Subcutaneous abdominal adipose tissue (tissue), 5 donors: ENCODE measurements at regions not wholly inside any gene's neighbourhood (a gene's known extent, or its start where the extent isn't known, plus 50 kb on each side); places are given as distances from the start of the nearest gene placed in this dataset.

ENCODE experiments used
- H3K27ac ChIP-seq: one replicate; pipeline ENCODE4 v1.7.0; 2013; ENCODE audit warnings: low read depth, mild to moderate bottlenecking, inconsistent platforms, low read length, moderate library complexity
- H3K27me3 ChIP-seq, 5 donors: one replicate each; pipeline ENCODE4 v1.7.0; 2013; ENCODE audit warnings: low read length in 5 of 5, inconsistent platforms in 1 of 5; ENCODE audit not compliant: control insufficient read depth in 5 of 5, insufficient read depth in 4 of 5
- H3K36me3 ChIP-seq, 5 donors: one replicate each; pipeline ENCODE4 v1.7.0; 2013; ENCODE audit warnings: low read length in 5 of 5; ENCODE audit not compliant: control insufficient read depth in 5 of 5, insufficient read depth in 5 of 5
- H3K4me1 ChIP-seq, 5 donors: one replicate each; pipeline ENCODE4 v1.7.0; 2013; ENCODE audit warnings: low read length in 5 of 5, mild to moderate bottlenecking in 3 of 5, moderate library complexity in 1 of 5; ENCODE audit not compliant: control insufficient read depth in 5 of 5, insufficient read depth in 5 of 5
- H3K4me3 ChIP-seq, 5 donors: one replicate each; pipeline ENCODE4 v1.7.0; 2013; ENCODE audit warnings: low read length in 5 of 5, low read depth in 1 of 5
- H3K9ac ChIP-seq, 5 donors: one replicate each; pipeline ENCODE4 v1.7.0; 2013; ENCODE audit warnings: low read length in 5 of 5, mild to moderate bottlenecking in 4 of 5, moderate library complexity in 3 of 5
- H3K9me3 ChIP-seq, 5 donors: one replicate each; pipeline ENCODE4 v1.7.0; 2013; ENCODE audit warnings: low read length in 5 of 5; ENCODE audit not compliant: control insufficient read depth in 5 of 5
- donor health status: healthy.
- donor health status: healthy.
- donor health status: healthy.
- donor health status: healthy.
- donor health status: healthy.

GRCh38 chr16:55142405-55142804 is 181.6 kb upstream of the IRX6 start:
- no peaks in the 10 kb centered on the region for H3K36me3 ChIP-seq
- H3K9me3 ChIP-seq, result no peaks in the 10 kb centered on the region
- no peak overlapping the region for H3K27ac ChIP-seq
- H3K27me3 ChIP-seq, result peaks cover 0 to 4% (median 0%) of the 10 kb centered on the region in 5 donors
- no peak overlapping the region for H3K9ac ChIP-seq
- no peak overlapping the region for H3K4me3 ChIP-seq
- peaks cover 0 to 3% (median 0%) of the 10 kb centered on the region in 5 donors for H3K4me1 ChIP-seq

GRCh38 chr16:55144651-55145050 is 179.4 kb upstream of the IRX6 start:
- Histone ChIP-seq H3K9me3 (no peaks in the 10 kb centered on the region), H3K27ac (no peak overlapping the region), H3K27me3 (peaks cover 0 to 4% (median 0%) of the 10 kb centered on the region in 5 donors), H3K9ac (no peak overlapping the region), H3K4me3 (no peak overlapping the region), H3K4me1 (no peaks in the 10 kb centered on the region), H3K36me3 (no peaks in the 10 kb centered on the region)

GRCh38 chr16:55145771-55146603 is 178.0 kb upstream of the IRX6 start:
- no peak overlapping the region for H3K4me3 ChIP-seq
- H3K9ac ChIP-seq, result no peak overlapping the region
- no peaks in the 10 kb centered on the region for H3K36me3 ChIP-seq
- no peak overlapping the region for H3K27ac ChIP-seq
- no peaks in the 10 kb centered on the region for H3K9me3 ChIP-seq
- peaks cover 0 to 4% (median 0%) of the 10 kb centered on the region in 5 donors for H3K27me3 ChIP-seq
- no peaks in the 10 kb centered on the region for H3K4me1 ChIP-seq

- H3K9ac ChIP-seq, result no peak overlapping the region
- no peaks in the 10 kb centered on the region for H3K4me1 ChIP-seq
- H3K36me3 ChIP-seq, result no peaks in the 10 kb centered on the region
- H3K4me3 ChIP-seq, result no peak overlapping the region
- no peaks in the 10 kb centered on the region for H3K9me3 ChIP-seq
- peaks cover 0 to 4% (median 0%) of the 10 kb centered on the region in 5 donors for H3K27me3 ChIP-seq
- H3K27ac ChIP-seq, result no peak overlapping the region
Measured at GRCh38 chr16:55146966-55147365, 177.0 kb upstream of the IRX6 start.

GRCh38 chr16:55147396-55147795 is 176.6 kb upstream of the IRX6 start:
- Histone ChIP-seq H3K27me3 (peaks cover 0 to 2% (median 0%) of the 10 kb centered on the region in 5 donors), H3K9me3 (no peaks in the 10 kb centered on the region), H3K9ac (no peak overlapping the region), H3K36me3 (no peaks in the 10 kb centered on the region), H3K4me3 (no peak overlapping the region), H3K4me1 (no peaks in the 10 kb centered on the region), H3K27ac (no peak overlapping the region)

- Histone ChIP-seq H3K36me3 (no peaks in the 10 kb centered on the region), H3K27ac (no peak overlapping the region), H3K9me3 (no peaks in the 10 kb centered on the region), H3K27me3 (peaks cover 0 to 5% (median 0%) of the 10 kb centered on the region in 5 donors), H3K9ac (no peak overlapping the region), H3K4me1 (peaks cover 0 to 5% (median 0%) of the 10 kb centered on the region in 5 donors), H3K4me3 (no peak overlapping the region)
Measured at GRCh38 chr16:55149622-55150021, 174.4 kb upstream of the IRX6 start.

GRCh38 chr16:55151561-55152305 is 172.3 kb upstream of the IRX6 start:
- Histone ChIP-seq H3K27me3 (peaks cover 0 to 5% (median 0%) of the 10 kb centered on the region in 5 donors), H3K4me1 (peaks cover 0 to 5% (median 0%) of the 10 kb centered on the region in 5 donors), H3K36me3 (no peaks in the 10 kb centered on the region), H3K9ac (no peak overlapping the region), H3K4me3 (no peak overlapping the region), H3K27ac (no peak overlapping the region), H3K9me3 (no peaks in the 10 kb centered on the region)

GRCh38 chr16:55152875-55153390 is 171.1 kb upstream of the IRX6 start:
- peaks cover 0 to 1% (median 0%) of the 10 kb centered on the region in 5 donors for H3K9me3 ChIP-seq
- H3K27me3 ChIP-seq, result peaks cover 0 to 5% (median 0%) of the 10 kb centered on the region in 5 donors
- no peak overlapping the region for H3K4me3 ChIP-seq
- peaks cover 0 to 5% (median 0%) of the 10 kb centered on the region in 5 donors for H3K4me1 ChIP-seq
- H3K27ac ChIP-seq, result no peak overlapping the region
- H3K36me3 ChIP-seq, result no peaks in the 10 kb centered on the region
- H3K9ac ChIP-seq, result no peak overlapping the region

- peaks cover 0 to 6% (median under 1%) of the 10 kb centered on the region in 5 donors for H3K9me3 ChIP-seq
Measured at GRCh38 chr16:55154262-55154661, 169.7 kb upstream of the IRX6 start.

GRCh38 chr16:55154956-55155355 is 169.0 kb upstream of the IRX6 start:
- Histone ChIP-seq H3K36me3 (no peaks in the 10 kb centered on the region), H3K9ac (no peak overlapping the region), H3K27me3 (peaks cover 0 to 5% (median 0%) of the 10 kb centered on the region in 5 donors), H3K4me3 (no peak overlapping the region), H3K27ac (no peak overlapping the region), H3K9me3 (peaks cover 0 to 6% (median 5%) of the 10 kb centered on the region in 5 donors), H3K4me1 (peaks cover 0 to 5% (median 0%) of the 10 kb centered on the region in 5 donors)

More at GRCh38 chr16:55154262-55154661, 169.7 kb upstream of the IRX6 start:
- no peak overlapping the region for H3K4me3 ChIP-seq
- H3K9ac ChIP-seq, result no peak overlapping the region
- H3K4me1 ChIP-seq, result peaks cover 0 to 5% (median 0%) of the 10 kb centered on the region in 5 donors
- peaks cover 0 to 5% (median 0%) of the 10 kb centered on the region in 5 donors for H3K27me3 ChIP-seq
- no peaks in the 10 kb centered on the region for H3K36me3 ChIP-seq
- no peak overlapping the region for H3K27ac ChIP-seq
